Cardiac fibroblast (primary cell): ENCODE measurements at regions not wholly inside any gene's neighbourhood (a gene's known extent, or its start where the extent isn't known, plus 50 kb on each side); places are given as distances from the start of the nearest gene placed in this dataset.

ENCODE experiments used
- DNase-seq, 2 donors: peaks; one replicate each; pipeline versions ENCODE4 v3.0.0 to v3.0.0-alpha.2; 2010; ENCODE audit warnings: low read depth in 2 of 2
- H3K4me3 ChIP-seq, 2 donors: replicated peaks in 1 of 2; 1 replicate in 1 of 2; 2 replicates in 1 of 2; pipeline ENCODE4 v1.5.1; 2011; ENCODE audit warnings: low read depth in 2 of 2, low read length in 2 of 2, mild to moderate bottlenecking in 2 of 2, moderate library complexity in 1 of 2
- TF ChIP-seq, protein P1 (sequence below): IDR thresholded peaks from one replicate; pipeline ENCODE4 v1.5.1; 2011; ENCODE audit warnings: low read depth, mild to moderate bottlenecking, low read length, inconsistent platforms

DNA sequence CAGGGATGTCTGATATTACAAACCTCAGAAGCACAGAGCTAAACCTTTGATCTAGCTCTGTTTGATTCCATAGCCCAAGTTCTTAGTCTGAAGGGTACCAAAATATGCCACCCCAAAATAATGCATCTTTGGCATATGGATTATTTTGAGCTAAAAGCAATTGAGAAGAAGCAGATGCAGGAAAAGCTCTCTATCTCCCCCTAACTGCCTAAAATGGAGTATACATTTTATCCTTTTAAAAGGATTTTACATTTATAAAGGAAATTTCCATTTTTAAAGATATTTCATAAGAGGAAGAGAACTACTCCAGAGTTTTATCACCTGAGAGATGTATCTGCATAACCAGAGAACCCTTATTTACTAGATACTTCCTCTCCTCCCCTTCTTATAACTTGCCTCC lies 158.7 kb downstream of the ZNF674 start:
- DNase-seq: no peak
- no peak overlapping the region for H3K4me3 ChIP-seq
- TF ChIP-seq, protein P1, sequence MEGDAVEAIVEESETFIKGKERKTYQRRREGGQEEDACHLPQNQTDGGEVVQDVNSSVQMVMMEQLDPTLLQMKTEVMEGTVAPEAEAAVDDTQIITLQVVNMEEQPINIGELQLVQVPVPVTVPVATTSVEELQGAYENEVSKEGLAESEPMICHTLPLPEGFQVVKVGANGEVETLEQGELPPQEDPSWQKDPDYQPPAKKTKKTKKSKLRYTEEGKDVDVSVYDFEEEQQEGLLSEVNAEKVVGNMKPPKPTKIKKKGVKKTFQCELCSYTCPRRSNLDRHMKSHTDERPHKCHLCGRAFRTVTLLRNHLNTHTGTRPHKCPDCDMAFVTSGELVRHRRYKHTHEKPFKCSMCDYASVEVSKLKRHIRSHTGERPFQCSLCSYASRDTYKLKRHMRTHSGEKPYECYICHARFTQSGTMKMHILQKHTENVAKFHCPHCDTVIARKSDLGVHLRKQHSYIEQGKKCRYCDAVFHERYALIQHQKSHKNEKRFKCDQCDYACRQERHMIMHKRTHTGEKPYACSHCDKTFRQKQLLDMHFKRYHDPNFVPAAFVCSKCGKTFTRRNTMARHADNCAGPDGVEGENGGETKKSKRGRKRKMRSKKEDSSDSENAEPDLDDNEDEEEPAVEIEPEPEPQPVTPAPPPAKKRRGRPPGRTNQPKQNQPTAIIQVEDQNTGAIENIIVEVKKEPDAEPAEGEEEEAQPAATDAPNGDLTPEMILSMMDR: peak; percentile 37

DNA sequence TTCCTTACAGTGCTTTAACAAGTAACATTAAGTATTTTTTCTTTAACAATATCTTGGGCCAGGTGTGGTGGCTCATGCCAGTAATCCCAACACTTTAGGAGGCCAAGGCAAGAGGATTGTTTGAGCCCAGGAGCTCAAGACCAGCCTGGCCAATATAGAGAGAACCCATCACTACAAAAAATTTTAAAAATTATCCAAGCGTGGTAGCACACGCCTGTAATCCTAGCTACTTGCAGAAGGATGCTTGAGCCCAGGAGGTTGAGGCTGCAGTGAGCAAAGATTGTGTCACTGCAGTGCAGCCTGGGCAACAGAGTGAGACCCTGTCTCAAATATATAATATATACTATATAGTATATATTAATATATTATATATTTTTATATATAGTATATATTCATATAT lies 162.2 kb downstream of the ZNF674 start:
- TF ChIP-seq, protein P1: no peak
- H3K4me3 ChIP-seq: no peak overlapping the region

DNA sequence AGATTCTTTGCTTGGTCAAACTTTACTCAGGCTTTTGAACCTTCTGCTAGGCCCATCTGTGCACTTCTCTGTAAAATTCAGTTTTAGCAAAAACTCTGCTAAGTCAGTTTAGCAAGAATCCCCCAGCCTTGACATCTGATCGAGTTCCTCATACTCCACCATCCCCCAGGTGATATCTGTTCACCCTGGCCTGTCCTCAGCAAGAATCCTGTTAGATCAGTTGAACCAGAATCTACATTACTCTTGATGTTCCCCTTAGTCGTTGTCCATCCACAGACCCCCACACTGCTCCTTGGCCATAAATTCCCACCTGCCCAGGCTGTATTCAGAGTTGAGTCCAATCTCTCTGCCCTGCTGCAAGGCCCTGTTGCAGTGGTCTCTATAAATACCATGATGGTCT lies 162.6 kb downstream of the ZNF674 start:
- no peak for DNase-seq
- TF ChIP-seq, protein P1: no peak

More for the DNA sequence above, 162.2 kb downstream of the ZNF674 start:
- DNase-seq: no peak

DNA sequence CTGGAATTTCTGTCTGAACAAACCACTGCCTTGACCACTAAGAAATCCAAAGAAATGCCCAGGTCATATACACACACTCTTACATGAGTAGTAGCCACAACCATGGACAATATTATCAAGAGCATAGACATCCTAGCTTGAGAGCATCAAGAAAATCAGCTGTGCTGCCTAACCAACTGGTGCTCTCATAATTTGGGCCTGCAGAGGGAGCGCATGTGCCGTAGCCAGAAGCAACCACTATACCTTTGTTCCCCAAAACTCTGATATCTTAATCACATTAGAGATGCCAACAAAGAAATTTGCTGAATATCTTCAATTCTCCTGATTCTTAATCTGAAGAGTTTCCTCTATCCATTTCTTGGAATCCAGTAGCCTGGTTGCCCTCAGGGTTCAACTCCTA lies 163.6 kb downstream of the ZNF674 start:
- peak; percentile 19 to 27 for DNase-seq
- H3K4me3 ChIP-seq: no peak overlapping the region
- TF ChIP-seq, protein P1: peak; percentile 44

More for the DNA sequence above, 162.6 kb downstream of the ZNF674 start:
- no peak overlapping the region for H3K4me3 ChIP-seq

DNA sequence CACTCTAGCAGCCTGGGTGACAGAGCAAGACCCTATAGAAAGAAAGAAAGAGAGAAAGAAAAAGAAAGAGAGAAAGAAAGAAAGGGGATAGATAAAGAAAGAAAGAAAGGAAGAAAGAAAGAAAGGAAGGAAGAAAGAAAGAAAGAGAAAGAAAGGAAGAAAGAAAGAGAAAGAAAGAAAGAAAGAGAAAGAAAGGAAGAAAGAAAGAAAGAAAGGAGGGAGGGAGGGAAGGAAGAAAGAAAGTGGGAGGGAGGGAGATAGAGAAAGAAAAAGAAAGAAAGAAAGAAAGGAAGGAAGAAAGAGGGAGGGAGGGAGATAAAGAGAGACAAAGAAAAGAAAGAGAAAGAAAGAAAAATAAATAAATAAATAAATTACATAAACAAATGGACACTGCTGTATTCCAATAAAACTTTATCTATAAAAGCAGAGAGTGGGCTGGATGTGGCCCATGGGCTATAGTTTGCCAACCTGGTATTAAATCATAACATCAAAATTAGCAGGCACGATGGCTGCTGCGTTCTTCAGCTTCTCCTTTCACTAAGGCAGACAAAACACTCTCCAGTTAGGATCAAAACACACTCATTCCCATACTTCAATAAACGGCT lies 165.0 kb downstream of the ZNF674 start:
- TF ChIP-seq, protein P1: no peak
- no peak for DNase-seq
- no peak overlapping the region for H3K4me3 ChIP-seq

DNA sequence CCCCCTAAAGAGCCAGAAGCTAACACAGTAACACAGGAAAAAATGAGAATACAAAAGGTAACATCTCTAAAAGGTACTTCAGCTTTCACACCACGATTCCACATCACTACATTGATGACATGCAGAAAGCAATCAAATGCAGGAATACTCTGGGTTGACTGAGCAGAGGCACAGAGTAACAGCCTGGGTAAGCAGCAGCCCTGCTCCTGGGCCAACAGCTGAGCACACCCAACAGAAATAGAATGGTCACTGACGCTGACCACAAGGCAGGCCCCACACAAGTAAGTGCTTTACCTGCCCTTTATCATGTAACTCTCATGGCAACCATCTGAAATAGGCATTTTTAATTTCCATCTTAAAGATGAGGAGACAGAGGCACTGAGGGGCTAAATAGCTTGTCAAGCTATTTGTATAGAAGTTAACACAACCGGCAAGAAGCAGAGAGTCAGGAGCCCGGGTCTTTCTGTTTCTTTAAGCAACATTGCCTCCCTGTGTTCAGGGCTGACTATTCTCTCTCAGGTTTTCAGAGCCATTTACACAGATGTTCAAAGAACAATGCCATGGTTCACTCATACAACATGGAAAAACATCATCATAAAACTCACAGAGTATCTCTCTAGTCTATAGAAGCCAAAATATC lies 168.9 kb downstream of the ZNF674 start:
- TF ChIP-seq, protein P1: peak; percentile 11
- H3K4me3 ChIP-seq: no peak overlapping the region
- peak; percentile 70 to 74 for DNase-seq
